Lung (tissue), 11 donors: ENCODE measurements at regions not wholly inside any gene's neighbourhood (a gene's known extent, or its start where the extent isn't known, plus 50 kb on each side); places are given as distances from the start of the nearest gene placed in this dataset.
A peak's percentile ranks its signal among the peaks of the same experiment; 100 is the strongest.

Source experiments
- ATAC-seq: fragments of 200-7000 bp; cut with Tn5 transposase; one replicate; pipeline ENCODE4 v1.9.1; 2020; ENCODE audit warnings: moderate number of reproducible peaks; ENCODE audit not compliant: insufficient read depth, low FRiP score
- DNase-seq, 3 donors: peaks; one replicate each; pipeline ENCODE4 v3.0.0-alpha.2; 2013 to 2017
- H3K27ac ChIP-seq, 2 donors: one replicate each; pipeline ENCODE4 v1.5.1; 2013; ENCODE audit warnings: mild to moderate bottlenecking in 2 of 2, moderate library complexity in 2 of 2, control low read depth in 1 of 2, inconsistent platforms in 1 of 2, low read depth in 1 of 2, low read length in 1 of 2
- H3K27me3 ChIP-seq, 3 donors: one replicate each; pipeline ENCODE4 v1.5.1; 2013; ENCODE audit warnings: low read length in 2 of 3; ENCODE audit not compliant: control insufficient read depth in 3 of 3, insufficient read depth in 3 of 3
- H3K36me3 ChIP-seq, 4 donors: one replicate each; pipeline ENCODE4 v1.5.1; 2013; ENCODE audit warnings: low read length in 4 of 4, mild to moderate bottlenecking in 1 of 4, moderate library complexity in 1 of 4; ENCODE audit not compliant: control insufficient read depth in 4 of 4, insufficient read depth in 4 of 4
- H3K4me1 ChIP-seq, 5 donors: one replicate each; pipeline ENCODE4 v1.5.1; 2013; ENCODE audit warnings: low read length in 5 of 5, mild to moderate bottlenecking in 2 of 5, moderate library complexity in 1 of 5; ENCODE audit not compliant: control insufficient read depth in 5 of 5, insufficient read depth in 5 of 5
- H3K4me3 ChIP-seq: one replicate; pipeline ENCODE4 v1.5.1; 2013; ENCODE audit warnings: mild to moderate bottlenecking, control low read depth, moderate library complexity
- H3K9ac ChIP-seq, 2 donors: one replicate each; pipeline ENCODE4 v1.5.1; 2013; ENCODE audit warnings: low read length in 2 of 2, control low read depth in 1 of 2; ENCODE audit not compliant: insufficient read depth in 1 of 2
- H3K9me3 ChIP-seq, 4 donors: one replicate each; pipeline ENCODE4 v1.5.1; 2013; ENCODE audit warnings: low read length in 3 of 4, mild to moderate bottlenecking in 1 of 4, moderate library complexity in 1 of 4; ENCODE audit not compliant: control insufficient read depth in 4 of 4, insufficient read depth in 3 of 4
- CTCF ChIP-seq: IDR thresholded peaks from 2 replicates; pipeline ENCODE4 v1.5.1; 2012; ENCODE audit warnings: mild to moderate bottlenecking; ENCODE audit errors: control extremely low read depth, extremely low read depth
- WGBS, 2 donors: extraction: QIAGEN DNeasy Blood & Tissue Kit; methylation state at CpG; one replicate each; pipeline ENCODE4 v1.1.7; 2013; 5-methylcytosine and 5-hydroxymethylcytosine counted together
- donor health status: control.
- donor health status: control.
- donor health status: Bipolar disorder and iron deficiency.
- donor health status: healthy.
- donor health status: DM: yes; HTN: yes; CAD: no.

GRCh38 chr17:77546772-77547241, 406.0 kb downstream of the SEC14L1 start:
- Histone ChIP-seq H3K4me1 (peaks cover 0 to 13% (median 4%) of the 10 kb centered on the region in 5 donors), H3K9me3 (no peaks in the 10 kb centered on the region), H3K36me3 (no peaks in the 10 kb centered on the region), H3K27me3 (no peaks in the 10 kb centered on the region), H3K27ac (no peak overlapping the region), H3K4me3 (no peak overlapping the region), H3K9ac (peak overlapping the region in 1 of 2 donors; percentile 34)
- DNase-seq = peak; percentile 78 to 84 (median 82)
- WGBS, 2 donors = 35 to 40% methylated on average over 13 of the region's 13 CpGs
- ATAC-seq = no peak
- TF ChIP-seq CTCF = no peak

GRCh38 chr17:77548967-77549366, 408.2 kb downstream of the SEC14L1 start:
- no peak for ATAC-seq
- Histone ChIP-seq H3K4me1 (peaks cover 0 to 1% (median 0%) of the 10 kb centered on the region in 5 donors), H3K27me3 (no peaks in the 10 kb centered on the region), H3K4me3 (no peak overlapping the region), H3K9me3 (no peaks in the 10 kb centered on the region), H3K36me3 (no peaks in the 10 kb centered on the region), H3K9ac (no peak overlapping the region), H3K27ac (no peak overlapping the region)
- DNase-seq = no peak
- 43 to 63% methylated on average over 5 of the region's 5 CpGs for WGBS, 2 donors
- TF ChIP-seq CTCF = no peak

DNA sequence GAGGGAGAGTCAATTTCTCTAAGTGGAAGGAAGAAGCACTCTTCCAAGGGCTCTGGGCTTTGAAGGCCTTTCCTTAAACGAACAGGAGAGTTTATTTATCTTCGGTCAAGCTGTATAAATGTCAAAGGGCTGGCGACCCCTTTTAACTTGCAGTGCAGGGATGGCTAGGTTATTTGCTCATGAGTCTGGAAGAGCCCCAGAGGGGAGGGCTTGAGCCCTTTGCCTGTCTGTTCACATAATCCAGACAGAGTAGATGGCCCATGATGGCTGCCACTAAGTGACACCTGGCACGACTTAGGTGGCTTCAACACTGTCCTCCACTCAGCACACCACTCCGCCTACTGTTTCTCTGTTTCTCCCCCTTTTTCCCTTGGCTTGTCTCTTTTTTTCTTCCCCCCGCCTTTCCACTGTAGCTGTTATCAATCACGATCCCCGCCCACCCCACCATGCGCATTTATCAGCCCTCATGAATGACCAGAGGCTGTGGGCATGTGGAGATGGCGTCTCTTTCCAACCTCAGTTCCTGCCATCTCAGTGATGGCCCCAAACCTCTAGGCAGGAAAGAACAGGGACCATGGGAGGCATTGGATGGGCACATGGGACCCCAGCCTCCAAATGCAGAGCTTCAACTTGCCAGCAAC, 408.7 kb upstream of the TNRC6C start:
- Histone ChIP-seq H3K27me3 (no peaks in the 10 kb centered on the region), H3K36me3 (no peaks in the 10 kb centered on the region), H3K9ac (no peak overlapping the region), H3K4me3 (no peak overlapping the region), H3K27ac (no peak overlapping the region), H3K4me1 (peaks cover 0 to 1% (median 0%) of the 10 kb centered on the region in 5 donors), H3K9me3 (no peaks in the 10 kb centered on the region)
- no peak for TF ChIP-seq CTCF
- ATAC-seq (no peak), DNase-seq (no peak)
- 75 to 81% methylated on average over 10 of the region's 10 CpGs for WGBS, 2 donors
